ENCODE measurements at regions not wholly inside any gene's neighbourhood (a gene's known extent, or its start where the extent isn't known, plus 50 kb on each side); places are given as distances from the start of the nearest gene placed in this dataset.
"Not testable (repeated sequence)": the region's sequence is repeated elsewhere in the genome, so short reads cannot be mapped to it uniquely, and the experiment has no call there.

GRCh38 chr4:117014236-117014635 lies 71.1 kb downstream of the TRAM1L1 start:
- TF ChIP-seq PAX5 (IDR thresholded peaks at IDR 0.05; ENCODE audit: insufficient read depth, low read length, severe bottlenecking): no peak
- TF ChIP-seq POLR2A (IDR thresholded peaks at IDR 0.05; ENCODE audit: low read depth, low read length): no peak
- TF ChIP-seq POU2F2 (IDR thresholded peaks at IDR 0.05; ENCODE audit: low read depth, low read length): no peak
- TF ChIP-seq SPI1 (IDR thresholded peaks at IDR 0.05; ENCODE audit: low read depth, low read length): no peak
- TF ChIP-seq TAF1 (IDR thresholded peaks at IDR 0.05; ENCODE audit: low read depth, low read length): no peak
- no peak for TF ChIP-seq POLR2AphosphoS5 (IDR thresholded peaks at IDR 0.05; ENCODE audit: low read depth, low read length)
- DNase-seq (ENCODE audit: insufficient read length, low spot score): no peak
- FAIRE-seq: no peak

DNA sequence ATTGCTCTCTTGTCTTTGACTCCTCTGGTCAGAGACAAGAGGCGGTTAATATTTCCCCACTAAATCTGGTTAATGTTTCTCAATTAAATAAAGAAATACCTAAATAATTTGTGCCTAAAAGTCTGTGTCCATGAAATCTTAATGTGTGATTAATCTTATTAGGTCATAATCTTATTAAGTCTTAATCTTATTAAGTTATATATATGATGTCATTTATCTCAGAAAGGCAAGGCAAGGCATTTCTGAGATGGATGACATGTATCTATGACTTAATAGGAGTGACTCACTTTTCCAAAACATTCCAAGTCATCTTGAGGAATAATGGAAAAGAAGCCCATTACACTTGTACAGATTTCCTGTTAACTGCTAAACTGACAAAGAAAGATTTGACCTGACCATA lies 74.7 kb downstream of the TRAM1L1 start:
- DNase-seq (ENCODE audit: insufficient read length, low spot score): no peak
- no peak for TF ChIP-seq POU2F2 (IDR thresholded peaks at IDR 0.05; ENCODE audit: low read depth, low read length)
- TF ChIP-seq POLR2AphosphoS5 (IDR thresholded peaks at IDR 0.05; ENCODE audit: low read depth, low read length): no peak
- no peak for TF ChIP-seq POLR2A (IDR thresholded peaks at IDR 0.05; ENCODE audit: low read depth, low read length)
- no peak for TF ChIP-seq SPI1 (IDR thresholded peaks at IDR 0.05; ENCODE audit: low read depth, low read length)
- TF ChIP-seq TAF1 (IDR thresholded peaks at IDR 0.05; ENCODE audit: low read depth, low read length): no peak
- TF ChIP-seq PAX5 (IDR thresholded peaks at IDR 0.05; ENCODE audit: insufficient read depth, low read length, severe bottlenecking): no peak

DNA sequence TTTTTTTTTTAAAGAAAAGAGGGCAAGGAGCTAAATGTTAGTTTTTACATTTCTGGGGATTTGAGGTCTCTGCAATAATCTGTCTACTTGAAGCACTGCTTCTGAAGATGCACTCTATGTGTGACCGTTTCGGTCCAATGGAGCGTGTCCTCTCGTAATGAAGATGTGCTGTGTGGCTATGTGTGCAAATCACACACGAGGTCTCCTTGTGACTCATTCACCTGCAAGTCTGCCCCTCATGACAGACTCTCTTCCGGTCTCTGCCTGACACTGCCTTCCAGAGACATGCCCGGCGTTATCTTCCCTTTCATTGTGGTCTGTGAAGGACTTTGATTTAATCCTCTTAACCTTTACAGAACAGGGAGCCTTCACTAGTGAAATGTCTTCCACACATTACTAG lies 84.3 kb downstream of the TRAM1L1 start:
- DNase-seq (ENCODE audit: insufficient read length, low spot score) (no peak), FAIRE-seq (no peak)
- TF ChIP-seq SPI1 (IDR thresholded peaks at IDR 0.05; ENCODE audit: low read depth, low read length) (no peak), POU2F2 (IDR thresholded peaks at IDR 0.05; ENCODE audit: low read depth, low read length) (no peak), POLR2A (IDR thresholded peaks at IDR 0.05; ENCODE audit: low read depth, low read length) (no peak), TAF1 (IDR thresholded peaks at IDR 0.05; ENCODE audit: low read depth, low read length) (no peak), POLR2AphosphoS5 (IDR thresholded peaks at IDR 0.05; ENCODE audit: low read depth, low read length) (no peak), PAX5 (IDR thresholded peaks at IDR 0.05; ENCODE audit: insufficient read depth, low read length, severe bottlenecking) (peak; percentile 63)

More for the DNA sequence above, 74.7 kb downstream of the TRAM1L1 start:
- FAIRE-seq: no peak

DNA sequence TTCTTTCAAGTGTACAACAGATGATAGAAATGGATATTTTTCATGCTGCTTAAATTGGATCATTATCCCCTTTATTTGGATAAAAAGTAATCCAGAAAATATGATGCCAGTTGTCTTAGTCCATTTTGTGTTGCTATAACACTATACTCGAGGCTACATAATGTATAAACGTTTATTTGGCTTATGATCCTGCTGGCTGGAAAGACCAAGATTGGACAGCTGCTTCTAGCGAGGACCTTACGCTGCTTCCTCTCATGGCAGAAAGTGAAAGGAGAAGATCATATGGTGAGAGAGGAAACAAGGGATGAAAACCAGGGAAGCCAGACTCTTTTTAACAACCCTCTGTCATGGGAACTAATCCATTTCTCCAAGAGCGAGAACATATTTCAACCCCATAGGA lies 102.7 kb downstream of the TRAM1L1 start:
- FAIRE-seq (no peak), DNase-seq (ENCODE audit: insufficient read length, low spot score) (no peak)
- TF ChIP-seq PAX5 (IDR thresholded peaks at IDR 0.05; ENCODE audit: insufficient read depth, low read length, severe bottlenecking) (no peak), POU2F2 (IDR thresholded peaks at IDR 0.05; ENCODE audit: low read depth, low read length) (no peak), POLR2AphosphoS5 (IDR thresholded peaks at IDR 0.05; ENCODE audit: low read depth, low read length) (no peak), TAF1 (IDR thresholded peaks at IDR 0.05; ENCODE audit: low read depth, low read length) (no peak), POLR2A (IDR thresholded peaks at IDR 0.05; ENCODE audit: low read depth, low read length) (no peak), SPI1 (IDR thresholded peaks at IDR 0.05; ENCODE audit: low read depth, low read length) (no peak)

GRCh38 chr4:116980436-116980835 lies 104.9 kb downstream of the TRAM1L1 start:
- not testable (repeated sequence) for FAIRE-seq; DNase-seq (ENCODE audit: insufficient read length, low spot score)

GRCh38 chr4:116959045-116959444 lies 126.3 kb downstream of the TRAM1L1 start:
- FAIRE-seq (no peak), DNase-seq (ENCODE audit: insufficient read length, low spot score) (no peak)
- TF ChIP-seq POU2F2 (IDR thresholded peaks at IDR 0.05; ENCODE audit: low read depth, low read length) (no peak), POLR2A (IDR thresholded peaks at IDR 0.05; ENCODE audit: low read depth, low read length) (no peak), POLR2AphosphoS5 (IDR thresholded peaks at IDR 0.05; ENCODE audit: low read depth, low read length) (no peak), PAX5 (IDR thresholded peaks at IDR 0.05; ENCODE audit: insufficient read depth, low read length, severe bottlenecking) (no peak), SPI1 (IDR thresholded peaks at IDR 0.05; ENCODE audit: low read depth, low read length) (no peak), TAF1 (IDR thresholded peaks at IDR 0.05; ENCODE audit: low read depth, low read length) (no peak)

DNA sequence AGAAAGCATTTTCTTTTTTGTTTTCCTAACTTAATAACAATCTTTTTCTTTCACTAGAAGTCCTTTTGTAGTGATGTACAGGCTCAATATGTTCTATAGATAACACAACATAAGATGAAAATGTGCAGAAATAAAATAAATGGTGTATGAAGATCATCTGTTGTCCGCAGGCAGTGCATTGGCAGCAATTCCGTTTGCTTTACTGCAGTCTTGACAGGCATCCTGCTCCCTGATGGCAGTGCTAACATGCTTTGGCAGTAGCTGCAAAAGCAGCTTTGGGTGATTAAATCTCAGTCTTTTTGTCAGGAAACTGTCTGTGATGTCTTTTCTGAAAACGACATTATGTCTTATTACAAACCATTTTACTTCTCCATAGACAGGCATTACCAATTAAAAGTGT lies 131.4 kb downstream of the TRAM1L1 start:
- FAIRE-seq: no peak
- TF ChIP-seq TAF1 (IDR thresholded peaks at IDR 0.05; ENCODE audit: low read depth, low read length) (no peak), POLR2A (IDR thresholded peaks at IDR 0.05; ENCODE audit: low read depth, low read length) (no peak), POU2F2 (IDR thresholded peaks at IDR 0.05; ENCODE audit: low read depth, low read length) (no peak), POLR2AphosphoS5 (IDR thresholded peaks at IDR 0.05; ENCODE audit: low read depth, low read length) (no peak), SPI1 (IDR thresholded peaks at IDR 0.05; ENCODE audit: low read depth, low read length) (no peak), PAX5 (IDR thresholded peaks at IDR 0.05; ENCODE audit: insufficient read depth, low read length, severe bottlenecking) (no peak)
- DNase-seq (ENCODE audit: insufficient read length, low spot score): no peak

DNA sequence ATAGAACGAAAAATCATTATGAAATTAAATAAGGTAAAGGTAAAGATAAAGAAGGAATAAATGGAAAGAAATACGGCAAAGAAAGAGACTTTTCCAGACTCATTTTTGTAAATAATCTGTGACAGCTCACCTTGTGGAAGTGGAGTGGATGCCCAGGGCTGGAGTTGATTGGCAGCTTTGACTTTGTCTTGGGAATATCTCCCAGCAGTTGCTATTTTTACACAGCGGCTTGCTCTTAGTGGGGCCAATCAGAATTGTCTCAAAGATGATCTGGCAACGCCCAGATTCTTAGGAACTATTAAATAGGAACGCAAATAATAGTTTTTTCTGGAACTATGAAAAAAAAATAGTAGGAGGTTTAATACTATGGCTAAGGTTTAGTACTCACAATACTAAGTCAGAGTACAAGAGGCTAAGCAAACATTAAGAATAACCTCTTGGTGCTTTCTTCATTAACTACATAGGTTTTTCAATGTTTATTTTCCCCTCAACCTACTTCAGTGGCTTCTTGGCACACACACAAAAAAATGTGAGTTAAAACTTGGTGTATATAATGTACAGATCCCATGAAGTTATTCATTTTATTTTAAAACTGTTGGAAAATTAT lies 132.7 kb downstream of the TRAM1L1 start:
- DNase-seq (ENCODE audit: insufficient read length, low spot score) (no peak), FAIRE-seq (no peak)
- TF ChIP-seq SPI1 (IDR thresholded peaks at IDR 0.05; ENCODE audit: low read depth, low read length) (no peak), PAX5 (IDR thresholded peaks at IDR 0.05; ENCODE audit: insufficient read depth, low read length, severe bottlenecking) (no peak), POU2F2 (IDR thresholded peaks at IDR 0.05; ENCODE audit: low read depth, low read length) (no peak), TAF1 (IDR thresholded peaks at IDR 0.05; ENCODE audit: low read depth, low read length) (no peak), POLR2A (IDR thresholded peaks at IDR 0.05; ENCODE audit: low read depth, low read length) (no peak), POLR2AphosphoS5 (IDR thresholded peaks at IDR 0.05; ENCODE audit: low read depth, low read length) (no peak)

- FAIRE-seq: no peak
- TF ChIP-seq POU2F2 (IDR thresholded peaks at IDR 0.05; ENCODE audit: low read depth, low read length) (no peak), SPI1 (IDR thresholded peaks at IDR 0.05; ENCODE audit: low read depth, low read length) (no peak), PAX5 (IDR thresholded peaks at IDR 0.05; ENCODE audit: insufficient read depth, low read length, severe bottlenecking) (no peak)
- DNase-seq (ENCODE audit: insufficient read length, low spot score): no peak
Measured at GRCh38 chr4:116949856-116950255, 135.5 kb downstream of the TRAM1L1 start.

DNA sequence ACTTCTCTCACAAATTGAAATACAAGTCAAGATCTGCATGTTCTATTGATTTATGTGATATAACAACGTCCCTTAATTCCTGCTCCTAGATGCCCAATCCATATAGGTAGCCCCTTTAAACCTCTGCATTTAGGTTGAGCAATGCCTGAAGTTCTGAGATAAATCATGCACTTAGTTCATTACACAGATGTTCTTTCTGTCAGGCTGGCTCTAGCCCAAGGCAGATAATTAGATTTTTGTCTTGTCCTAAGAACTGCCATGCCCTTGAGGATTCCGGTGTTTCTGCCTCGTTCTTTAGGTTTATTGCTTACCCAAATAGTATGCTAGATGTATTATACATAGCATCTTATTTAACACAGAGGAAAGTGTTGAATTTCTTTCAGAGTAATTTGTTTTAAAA lies 143.1 kb downstream of the TRAM1L1 start:
- FAIRE-seq (no peak), DNase-seq (ENCODE audit: insufficient read length, low spot score) (no peak)
- TF ChIP-seq POLR2AphosphoS5 (IDR thresholded peaks at IDR 0.05; ENCODE audit: low read depth, low read length) (no peak), POU2F2 (IDR thresholded peaks at IDR 0.05; ENCODE audit: low read depth, low read length) (no peak), PAX5 (IDR thresholded peaks at IDR 0.05; ENCODE audit: insufficient read depth, low read length, severe bottlenecking) (no peak), POLR2A (IDR thresholded peaks at IDR 0.05; ENCODE audit: low read depth, low read length) (no peak), TAF1 (IDR thresholded peaks at IDR 0.05; ENCODE audit: low read depth, low read length) (no peak), SPI1 (IDR thresholded peaks at IDR 0.05; ENCODE audit: low read depth, low read length) (no peak)

Measured in GM12891 (cell line).